GM12873 (cell line): ENCODE measurements at regions not wholly inside any gene's neighbourhood (a gene's known extent, or its start where the extent isn't known, plus 50 kb on each side); places are given as distances from the start of the nearest gene placed in this dataset.

Experiments used
- CTCF ChIP-seq: IDR thresholded peaks from 2 replicates; pipeline ENCODE4 v1.5.1; 2012; ENCODE audit warnings: low read depth, mild to moderate bottlenecking, moderate library complexity, low read length, control low read depth; ENCODE audit not compliant: insufficient read depth; ENCODE audit errors: missing control alignments

- no peak for TF ChIP-seq CTCF
Observed at GRCh38 chr16:80277182-80277581, 263.6 kb upstream of the DYNLRB2 start.

GRCh38 chr16:80274576-80275191, 266.1 kb upstream of the DYNLRB2 start:
- TF ChIP-seq CTCF = no peak

GRCh38 chr16:80273635-80274538, 266.9 kb upstream of the DYNLRB2 start:
- no peak for TF ChIP-seq CTCF

- no peak for TF ChIP-seq CTCF
Observed at GRCh38 chr16:80265624-80266306, 275.0 kb upstream of the DYNLRB2 start.

GRCh38 chr16:80263848-80264694, 276.7 kb upstream of the DYNLRB2 start:
- no peak for TF ChIP-seq CTCF

GRCh38 chr16:80263181-80263823, 277.5 kb upstream of the DYNLRB2 start:
- no peak for TF ChIP-seq CTCF
